GM23338 (cell line): ENCODE measurements at regions not wholly inside any gene's neighbourhood (a gene's known extent, or its start where the extent isn't known, plus 50 kb on each side); places are given as distances from the start of the nearest gene placed in this dataset.

ENCODE experiments used
- ATAC-seq: fragments of 200-7000 bp; cut with Tn5 transposase; 3 replicates; pipeline ENCODE4 v1.9.1; 2020
- DNase-seq: peaks from one replicate; pipeline ENCODE4 v3.0.0-alpha.2; 2015; ENCODE audit warnings: low spot score
- H2AFZ ChIP-seq: fragments of 200-600 bp; sonication (generic); 2 replicates; pipeline ENCODE4 v1.8.0; 2016; ENCODE audit warnings: antibody characterized with exemption, mild to moderate bottlenecking, moderate library complexity
- H3F3A ChIP-seq: fragments of 200-600 bp; sonication (generic); replicated peaks from 2 replicates; pipeline ENCODE4 v1.8.0; 2017; ENCODE audit warnings: antibody characterized with exemption, mixed run types, low read depth
- H3K27ac ChIP-seq: fragments of 200-600 bp; sonication (generic); 2 replicates; pipeline ENCODE4 v1.6.1; 2016; ENCODE audit warnings: low read depth
- H3K27me3 ChIP-seq: fragments of 200-600 bp; sonication (generic); 2 replicates; pipeline ENCODE4 v1.8.0; 2016; ENCODE audit warnings: mild to moderate bottlenecking, mixed run types, moderate library complexity; ENCODE audit not compliant: insufficient read depth
- H3K36me3 ChIP-seq: fragments of 200-600 bp; sonication (generic); 2 replicates; pipeline ENCODE4 v1.8.0; 2016; ENCODE audit warnings: mild to moderate bottlenecking; ENCODE audit not compliant: insufficient read depth
- H3K4me1 ChIP-seq: fragments of 200-600 bp; sonication (generic); 2 replicates; pipeline ENCODE4 v1.8.0; 2016; ENCODE audit warnings: mild to moderate bottlenecking, moderate library complexity; ENCODE audit not compliant: insufficient read depth
- H3K4me2 ChIP-seq: fragments of 200-600 bp; sonication (generic); 2 replicates; pipeline ENCODE4 v1.7.1; 2017; ENCODE audit warnings: mixed run types
- H3K4me3 ChIP-seq: fragments of 200-600 bp; sonication (generic); 2 replicates; pipeline ENCODE4 v1.6.1; 2016; ENCODE audit warnings: mixed run types
- H3K79me2 ChIP-seq: fragments of 200-600 bp; sonication (generic); replicated peaks from 2 replicates; pipeline ENCODE4 v1.8.0; 2017; ENCODE audit warnings: mild to moderate bottlenecking; ENCODE audit not compliant: insufficient read depth
- H3K9me2 ChIP-seq: fragments of 200-600 bp; sonication (generic); 2 replicates; pipeline ENCODE4 v1.8.0; 2017; ENCODE audit not compliant: insufficient read depth
- H4K20me1 ChIP-seq: fragments of 200-600 bp; sonication (generic); replicated peaks from 2 replicates; pipeline ENCODE4 v1.8.0; 2017; ENCODE audit warnings: mild to moderate bottlenecking; ENCODE audit not compliant: insufficient read depth
- H3K27ac Mint-ChIP-seq: 2 replicates; pipeline ENCODE4 v1.8.0; 2020; ENCODE audit warnings: inconsistent platforms, mild to moderate bottlenecking, moderate library complexity, mixed read lengths
- H3K27me3 Mint-ChIP-seq: 3 replicates; pipeline ENCODE4 v1.8.0; 2022; ENCODE audit warnings: low read depth, mild to moderate bottlenecking, moderate library complexity, mixed read lengths, inconsistent platforms; ENCODE audit not compliant: insufficient read depth, poor library complexity
- H3K36me3 Mint-ChIP-seq: 3 replicates; pipeline ENCODE4 v1.8.0; 2021; ENCODE audit warnings: low read depth, mild to moderate bottlenecking, inconsistent platforms, moderate library complexity, mixed read lengths
- H3K4me1 Mint-ChIP-seq: 3 replicates; pipeline ENCODE4 v1.8.0; 2020; ENCODE audit warnings: mild to moderate bottlenecking, inconsistent platforms, mixed read lengths
- H3K4me3 Mint-ChIP-seq: 3 replicates; pipeline ENCODE4 v1.8.0; 2021; ENCODE audit warnings: moderate library complexity, mild to moderate bottlenecking, inconsistent platforms, mixed read lengths
- H3K9me3 Mint-ChIP-seq: 3 replicates; pipeline ENCODE4 v1.8.0; 2020; ENCODE audit warnings: moderate library complexity, mild to moderate bottlenecking, inconsistent platforms, mixed read lengths
- EZH2 ChIP-seq: fragments of 200-600 bp; sonication (generic); IDR thresholded peaks from one replicate; pipeline ENCODE4 v1.8.0; 2017; ENCODE audit warnings: antibody characterized with exemption, mild to moderate bottlenecking, low read depth; ENCODE audit not compliant: unreplicated experiment
- JUNB ChIP-seq: IDR thresholded peaks from one replicate; pipeline ENCODE4 v1.6.1; 2016; ENCODE audit warnings: antibody characterized with exemption; ENCODE audit not compliant: unreplicated experiment
- POLR2AphosphoS5 ChIP-seq: IDR thresholded peaks from 2 replicates; pipeline ENCODE4 v1.6.1; 2016; ENCODE audit warnings: antibody characterized with exemption, low read depth
- ZNF331 ChIP-seq: fragments of 250-450 bp; sonication (Bioruptor Pico); IDR thresholded peaks from 2 replicates; pipeline ENCODE4 v1.5.0; 2020; ENCODE audit warnings: low read depth, mild to moderate bottlenecking, moderate library complexity
- TF ChIP-seq, protein P1 (sequence below): fragments of 250-450 bp; sonication (Bioruptor Pico); IDR thresholded peaks from 2 replicates; pipeline ENCODE4 v1.5.0; 2020; ENCODE audit warnings: mild to moderate bottlenecking, moderate library complexity

DNA sequence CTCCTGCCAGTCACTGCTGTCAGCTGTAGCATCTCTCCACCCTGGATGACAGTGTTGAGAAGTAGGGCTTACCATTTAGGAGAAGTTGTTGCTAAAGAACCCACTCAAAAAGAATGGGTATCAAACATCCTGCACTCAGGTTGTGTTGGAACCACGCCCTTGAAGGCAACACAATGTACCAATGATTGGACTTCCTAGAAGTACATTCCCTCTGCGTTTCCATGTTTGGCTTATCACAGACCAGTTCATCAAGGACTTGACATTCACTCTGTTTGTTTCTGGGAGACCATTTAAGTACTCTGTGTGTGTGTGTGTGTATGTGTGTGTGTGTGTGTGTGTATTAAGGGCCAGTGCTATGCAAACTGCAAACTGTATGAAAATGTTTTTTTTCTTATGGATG lies 200.6 kb upstream of the GATB start (continued):
- TF ChIP-seq, protein P1, sequence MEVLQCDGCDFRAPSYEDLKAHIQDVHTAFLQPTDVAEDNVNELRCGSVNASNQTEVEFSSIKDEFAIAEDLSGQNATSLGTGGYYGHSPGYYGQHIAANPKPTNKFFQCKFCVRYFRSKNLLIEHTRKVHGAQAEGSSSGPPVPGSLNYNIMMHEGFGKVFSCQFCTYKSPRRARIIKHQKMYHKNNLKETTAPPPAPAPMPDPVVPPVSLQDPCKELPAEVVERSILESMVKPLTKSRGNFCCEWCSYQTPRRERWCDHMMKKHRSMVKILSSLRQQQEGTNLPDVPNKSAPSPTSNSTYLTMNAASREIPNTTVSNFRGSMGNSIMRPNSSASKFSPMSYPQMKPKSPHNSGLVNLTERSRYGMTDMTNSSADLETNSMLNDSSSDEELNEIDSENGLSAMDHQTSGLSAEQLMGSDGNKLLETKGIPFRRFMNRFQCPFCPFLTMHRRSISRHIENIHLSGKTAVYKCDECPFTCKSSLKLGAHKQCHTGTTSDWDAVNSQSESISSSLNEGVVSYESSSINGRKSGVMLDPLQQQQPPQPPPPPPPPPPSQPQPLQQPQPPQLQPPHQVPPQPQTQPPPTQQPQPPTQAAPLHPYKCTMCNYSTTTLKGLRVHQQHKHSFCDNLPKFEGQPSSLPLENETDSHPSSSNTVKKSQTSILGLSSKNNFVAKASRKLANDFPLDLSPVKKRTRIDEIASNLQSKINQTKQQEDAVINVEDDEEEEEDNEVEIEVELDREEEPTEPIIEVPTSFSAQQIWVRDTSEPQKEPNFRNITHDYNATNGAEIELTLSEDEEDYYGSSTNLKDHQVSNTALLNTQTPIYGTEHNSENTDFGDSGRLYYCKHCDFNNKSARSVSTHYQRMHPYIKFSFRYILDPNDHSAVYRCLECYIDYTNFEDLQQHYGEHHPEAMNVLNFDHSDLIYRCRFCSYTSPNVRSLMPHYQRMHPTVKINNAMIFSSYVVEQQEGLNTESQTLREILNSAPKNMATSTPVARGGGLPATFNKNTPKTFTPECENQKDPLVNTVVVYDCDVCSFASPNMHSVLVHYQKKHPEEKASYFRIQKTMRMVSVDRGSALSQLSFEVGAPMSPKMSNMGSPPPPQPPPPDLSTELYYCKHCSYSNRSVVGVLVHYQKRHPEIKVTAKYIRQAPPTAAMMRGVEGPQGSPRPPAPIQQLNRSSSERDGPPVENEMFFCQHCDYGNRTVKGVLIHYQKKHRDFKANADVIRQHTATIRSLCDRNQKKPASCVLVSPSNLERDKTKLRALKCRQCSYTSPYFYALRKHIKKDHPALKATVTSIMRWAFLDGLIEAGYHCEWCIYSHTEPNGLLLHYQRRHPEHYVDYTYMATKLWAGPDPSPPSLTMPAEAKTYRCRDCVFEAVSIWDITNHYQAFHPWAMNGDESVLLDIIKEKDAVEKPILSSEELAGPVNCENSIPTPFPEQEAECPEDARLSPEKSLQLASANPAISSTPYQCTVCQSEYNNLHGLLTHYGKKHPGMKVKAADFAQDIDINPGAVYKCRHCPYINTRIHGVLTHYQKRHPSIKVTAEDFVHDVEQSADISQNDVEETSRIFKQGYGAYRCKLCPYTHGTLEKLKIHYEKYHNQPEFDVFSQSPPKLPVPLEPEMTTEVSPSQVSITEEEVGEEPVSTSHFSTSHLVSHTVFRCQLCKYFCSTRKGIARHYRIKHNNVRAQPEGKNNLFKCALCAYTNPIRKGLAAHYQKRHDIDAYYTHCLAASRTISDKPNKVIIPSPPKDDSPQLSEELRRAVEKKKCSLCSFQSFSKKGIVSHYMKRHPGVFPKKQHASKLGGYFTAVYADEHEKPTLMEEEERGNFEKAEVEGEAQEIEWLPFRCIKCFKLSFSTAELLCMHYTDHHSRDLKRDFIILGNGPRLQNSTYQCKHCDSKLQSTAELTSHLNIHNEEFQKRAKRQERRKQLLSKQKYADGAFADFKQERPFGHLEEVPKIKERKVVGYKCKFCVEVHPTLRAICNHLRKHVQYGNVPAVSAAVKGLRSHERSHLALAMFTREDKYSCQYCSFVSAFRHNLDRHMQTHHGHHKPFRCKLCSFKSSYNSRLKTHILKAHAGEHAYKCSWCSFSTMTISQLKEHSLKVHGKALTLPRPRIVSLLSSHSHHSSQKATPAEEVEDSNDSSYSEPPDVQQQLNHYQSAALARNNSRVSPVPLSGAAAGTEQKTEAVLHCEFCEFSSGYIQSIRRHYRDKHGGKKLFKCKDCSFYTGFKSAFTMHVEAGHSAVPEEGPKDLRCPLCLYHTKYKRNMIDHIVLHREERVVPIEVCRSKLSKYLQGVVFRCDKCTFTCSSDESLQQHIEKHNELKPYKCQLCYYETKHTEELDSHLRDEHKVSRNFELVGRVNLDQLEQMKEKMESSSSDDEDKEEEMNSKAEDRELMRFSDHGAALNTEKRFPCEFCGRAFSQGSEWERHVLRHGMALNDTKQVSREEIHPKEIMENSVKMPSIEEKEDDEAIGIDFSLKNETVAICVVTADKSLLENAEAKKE (CRISPR knock-in tag), result no peak
- no peak for TF ChIP-seq JUNB
- TF ChIP-seq POLR2AphosphoS5, result no peak

DNA sequence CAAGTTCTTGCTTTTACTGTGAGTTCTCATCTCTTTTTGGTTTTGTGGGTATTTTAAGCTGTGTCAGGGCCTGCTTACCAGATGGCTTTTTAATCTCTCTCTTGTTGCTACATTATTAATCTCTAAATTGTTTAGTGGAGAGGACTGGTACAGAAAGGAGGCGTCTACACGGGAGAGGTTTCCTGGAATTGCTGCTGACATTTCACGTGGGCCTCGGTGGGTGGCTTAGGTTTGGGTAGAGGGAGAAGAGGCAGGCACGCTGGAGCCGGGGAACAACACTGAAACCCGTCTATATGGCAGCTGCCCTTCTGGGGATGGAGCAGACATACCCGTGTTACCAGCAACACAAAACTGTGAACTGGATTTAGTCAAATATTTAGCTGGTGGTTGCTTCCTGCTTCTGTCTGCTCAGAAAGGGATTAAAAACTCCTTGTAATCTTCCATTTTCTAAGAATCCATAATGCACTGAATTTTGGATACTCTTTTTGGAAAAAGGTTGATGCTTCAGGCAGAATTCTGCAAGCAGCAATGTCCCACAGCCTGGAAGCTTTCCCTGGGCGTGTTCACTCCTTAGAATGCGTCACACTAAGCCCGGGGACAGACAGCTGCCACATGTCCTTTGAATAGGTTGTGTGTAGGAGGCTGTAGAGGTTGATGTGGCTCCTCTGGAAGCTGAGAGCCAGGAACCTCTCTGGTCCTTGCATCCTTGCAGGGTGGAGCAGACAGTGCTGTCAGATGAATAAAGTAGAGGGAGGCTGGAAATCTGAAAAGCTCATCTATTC lies 199.8 kb upstream of the GATB start:
- Mint-ChIP-seq H3K36me3 (no peaks in the 10 kb centered on the region), H3K27ac (no peak overlapping the region), H3K27me3 (peaks cover 3% of the 10 kb centered on the region), H3K9me3 (no peaks in the 10 kb centered on the region; the same call in 2 of the 3 replicates), H3K4me1 (peaks cover 17% of the 10 kb centered on the region), H3K4me3 (no peak overlapping the region)
- Histone ChIP-seq H3K4me2 (no peak overlapping the region), H3F3A (no peaks in the 10 kb centered on the region), H3K27me3 (no peaks in the 10 kb centered on the region), H3K36me3 (0 out of 2 replicates have a peak, but pooled peaks cover 3% of the 10 kb centered on the region), H3K79me2 (no peaks in the 10 kb centered on the region), H2AFZ (0 out of 2 replicates have a peak overlapping the region, but pooled peaks have one; percentile 48), H3K4me1 (peaks cover 8% of the 10 kb centered on the region; the same call in 1 of the 2 replicates), H3K9me2 (peaks cover 10% of the 10 kb centered on the region; the same call in 1 of the 2 replicates), H3K27ac (no peak overlapping the region), H3K4me3 (no peak overlapping the region), H4K20me1 (no peaks in the 10 kb centered on the region)
- ATAC-seq (no peak), DNase-seq (no peak)
- TF ChIP-seq POLR2AphosphoS5 (no peak), ZNF331 (CRISPR knock-in tag) (no peak), EZH2 (no peak)
